BE2C (cell line): ENCODE measurements at regions not wholly inside any gene's neighbourhood (a gene's known extent, or its start where the extent isn't known, plus 50 kb on each side); places are given as distances from the start of the nearest gene placed in this dataset.
"Not testable (repeated sequence)": the region's sequence is repeated elsewhere in the genome, so short reads cannot be mapped to it uniquely, and the experiment has no call there.

Source experiments
- DNase-seq: peaks from one replicate; pipeline ENCODE4 v3.0.0-alpha.2; 2020
- H3K27me3 ChIP-seq: fragments of 250-450 bp; sonication (Bioruptor Pico); 2 replicates; pipeline ENCODE4 v1.5.1; 2020; ENCODE audit warnings: mild to moderate bottlenecking
- H3K36me3 ChIP-seq: fragments of 250-450 bp; sonication (Bioruptor Pico); 2 replicates; pipeline ENCODE4 v1.5.1; 2020; ENCODE audit warnings: mild to moderate bottlenecking
- H3K4me1 ChIP-seq: fragments of 250-450 bp; sonication (Bioruptor Pico); 2 replicates; pipeline ENCODE4 v1.5.1; 2020
- H3K4me3 ChIP-seq: 2 replicates; pipeline ENCODE4 v1.5.1; 2011; ENCODE audit warnings: low read depth, low read length
- H3K9me3 ChIP-seq: fragments of 250-450 bp; sonication (Bioruptor Pico); 2 replicates; pipeline ENCODE4 v1.5.1; 2020
- CTCF ChIP-seq: IDR thresholded peaks from 2 replicates; pipeline ENCODE4 v1.5.1; 2012; ENCODE audit warnings: mild to moderate bottlenecking, low read depth, low read length

GRCh38 chr3:118231578-118231977, 803.1 kb downstream of the IGSF11 start:
- DNase-seq = no peak
- no peak for TF ChIP-seq CTCF
- no peaks in the 10 kb centered on the region for H3K4me1 ChIP-seq
- no peaks in the 10 kb centered on the region for H3K27me3 ChIP-seq
- H3K9me3 ChIP-seq = no peaks in the 10 kb centered on the region
- H3K4me3 ChIP-seq = no peak overlapping the region
- H3K36me3 ChIP-seq = no peaks in the 10 kb centered on the region

GRCh38 chr3:118239253-118239652, 795.4 kb downstream of the IGSF11 start:
- DNase-seq = no peak
- no peaks in the 10 kb centered on the region for H3K9me3 ChIP-seq

GRCh38 chr3:118244761-118245160, 789.9 kb downstream of the IGSF11 start:
- no peaks in the 10 kb centered on the region for H3K9me3 ChIP-seq
- no peaks in the 10 kb centered on the region for H3K27me3 ChIP-seq
- H3K4me3 ChIP-seq = no peak overlapping the region
- no peaks in the 10 kb centered on the region for H3K36me3 ChIP-seq
- DNase-seq = no peak
- no peak for TF ChIP-seq CTCF
- H3K4me1 ChIP-seq = no peaks in the 10 kb centered on the region

More at GRCh38 chr3:118239253-118239652, 795.4 kb downstream of the IGSF11 start:
- Histone ChIP-seq H3K4me1 (no peaks in the 10 kb centered on the region), H3K27me3 (no peaks in the 10 kb centered on the region), H3K36me3 (no peaks in the 10 kb centered on the region), H3K4me3 (no peak overlapping the region)
- no peak for TF ChIP-seq CTCF

GRCh38 chr3:118245312-118245711, 789.3 kb downstream of the IGSF11 start:
- DNase-seq = no peak
- no peaks in the 10 kb centered on the region for H3K36me3 ChIP-seq
- no peaks in the 10 kb centered on the region for H3K27me3 ChIP-seq
- H3K4me1 ChIP-seq = no peaks in the 10 kb centered on the region
- H3K9me3 ChIP-seq = no peaks in the 10 kb centered on the region
- no peak overlapping the region for H3K4me3 ChIP-seq
- no peak for TF ChIP-seq CTCF

- H3K4me1 ChIP-seq, H3K4me3 ChIP-seq, H3K27me3 ChIP-seq, H3K9me3 ChIP-seq, DNase-seq, H3K36me3 ChIP-seq: not testable (repeated sequence)
Measured at GRCh38 chr3:118258850-118259249, 775.8 kb downstream of the IGSF11 start.

GRCh38 chr3:118262800-118263402, 771.7 kb downstream of the IGSF11 start:
- Histone ChIP-seq H3K4me1 (no peaks in the 10 kb centered on the region), H3K4me3 (no peak overlapping the region), H3K36me3 (no peaks in the 10 kb centered on the region), H3K27me3 (no peaks in the 10 kb centered on the region), H3K9me3 (no peaks in the 10 kb centered on the region)
- no peak for DNase-seq
- no peak for TF ChIP-seq CTCF

GRCh38 chr3:118267588-118267987, 767.1 kb downstream of the IGSF11 start:
- no peak overlapping the region for H3K4me3 ChIP-seq
- no peak for DNase-seq
- H3K9me3 ChIP-seq = no peaks in the 10 kb centered on the region
- H3K4me1 ChIP-seq = no peaks in the 10 kb centered on the region
- no peaks in the 10 kb centered on the region for H3K27me3 ChIP-seq
- H3K36me3 ChIP-seq = no peaks in the 10 kb centered on the region
- TF ChIP-seq CTCF = no peak
